RCC 7860 (cell line): ENCODE measurements at regions not wholly inside any gene's neighbourhood (a gene's known extent, or its start where the extent isn't known, plus 50 kb on each side); places are given as distances from the start of the nearest gene placed in this dataset.
A peak's percentile ranks its signal among the peaks of the same experiment; 100 is the strongest.
"Not testable (repeated sequence)": the region's sequence is repeated elsewhere in the genome, so short reads cannot be mapped to it uniquely, and the experiment has no call there.

ENCODE experiments used
- DNase-seq: peaks from one replicate; pipeline ENCODE4 v3.0.0-alpha.2; 2015; ENCODE audit warnings: low spot score
- FAIRE-seq: peaks from 2 replicates; lab custom pipeline; 2012; peaks lifted over from hg19 to GRCh38; lab: Jason Lieb, UNC

DNA sequence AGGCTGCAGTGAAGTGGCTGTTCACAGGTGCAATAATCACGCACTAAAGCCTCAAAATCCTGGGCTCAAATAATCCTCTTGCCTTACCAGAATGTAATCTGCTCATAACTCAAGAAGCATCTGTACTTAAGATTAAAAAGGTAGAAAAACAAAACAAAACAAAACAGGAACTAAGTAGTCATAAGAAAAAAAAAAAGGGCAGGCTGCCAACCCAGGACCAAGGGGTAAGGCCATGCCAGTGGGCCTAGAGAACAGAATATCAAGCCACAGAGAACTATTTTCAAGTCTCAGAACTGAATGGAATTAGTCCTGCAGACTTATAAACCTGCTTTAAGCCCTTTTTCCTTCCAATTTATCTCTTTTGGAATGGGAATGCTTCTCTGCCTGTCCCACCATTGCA is 64.8 kb upstream of the TBC1D3K start:
- no peak for DNase-seq
- no peak for FAIRE-seq

DNA sequence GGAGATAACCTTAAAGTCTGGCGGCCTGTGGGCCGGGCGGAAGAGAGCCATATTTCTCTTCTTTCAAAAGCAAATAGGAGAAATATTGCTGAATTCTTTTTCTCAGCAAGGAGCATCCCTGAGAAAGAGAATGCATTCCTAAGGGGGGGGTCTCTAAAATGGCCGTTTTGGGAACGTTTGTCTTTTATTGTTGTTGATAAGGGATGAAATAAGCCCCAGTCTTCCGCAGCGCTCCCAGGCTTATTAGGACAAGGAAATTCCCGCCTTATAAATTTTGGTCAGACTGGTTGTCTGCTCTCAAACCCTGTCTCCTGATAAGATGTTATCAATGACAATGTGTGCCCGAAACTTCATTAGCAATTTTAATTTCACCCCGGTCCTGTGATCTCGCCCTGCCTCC is 65.8 kb upstream of the TBC1D3K start:
- FAIRE-seq, DNase-seq: not testable (repeated sequence)

DNA sequence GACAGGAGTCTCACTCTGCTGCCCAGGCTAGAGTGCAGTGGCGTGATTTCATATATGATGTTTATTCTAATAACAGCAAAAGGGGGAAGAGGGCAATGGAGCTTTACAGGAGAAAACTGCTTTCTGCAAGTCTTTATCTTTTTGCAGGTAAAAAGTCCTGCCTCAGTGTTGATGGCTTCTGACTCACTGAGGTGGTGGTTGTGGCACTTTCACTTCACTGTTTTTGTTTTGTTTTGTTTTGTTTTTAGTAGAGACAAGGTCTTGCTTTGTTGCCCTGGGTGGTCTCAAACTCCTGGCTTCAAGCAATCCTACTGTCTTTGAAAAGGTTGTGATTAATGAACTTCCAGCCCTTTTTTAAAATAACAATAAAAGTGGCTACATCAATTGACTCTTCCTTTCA is 68.0 kb upstream of the TBC1D3K start:
- DNase-seq (no peak), FAIRE-seq (no peak)

DNA sequence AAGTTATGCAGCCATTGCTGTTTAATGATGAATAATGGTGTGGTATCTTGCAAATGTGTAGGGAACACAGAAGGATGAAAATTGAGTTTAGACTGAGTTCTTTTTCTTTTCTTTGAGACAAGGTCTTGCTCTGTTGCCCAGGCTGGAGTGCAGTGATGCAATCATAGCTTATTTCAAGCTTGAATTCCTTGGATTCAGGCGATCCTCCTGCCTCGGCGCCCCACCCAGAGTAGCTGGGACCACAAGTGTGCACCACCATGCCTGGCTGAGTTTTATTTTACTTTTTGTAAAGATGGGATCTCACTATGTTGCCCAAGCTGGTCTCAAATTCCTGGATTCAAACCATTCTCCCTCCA is 74.6 kb upstream of the TBC1D3K start:
- no peak for DNase-seq
- no peak for FAIRE-seq

DNA sequence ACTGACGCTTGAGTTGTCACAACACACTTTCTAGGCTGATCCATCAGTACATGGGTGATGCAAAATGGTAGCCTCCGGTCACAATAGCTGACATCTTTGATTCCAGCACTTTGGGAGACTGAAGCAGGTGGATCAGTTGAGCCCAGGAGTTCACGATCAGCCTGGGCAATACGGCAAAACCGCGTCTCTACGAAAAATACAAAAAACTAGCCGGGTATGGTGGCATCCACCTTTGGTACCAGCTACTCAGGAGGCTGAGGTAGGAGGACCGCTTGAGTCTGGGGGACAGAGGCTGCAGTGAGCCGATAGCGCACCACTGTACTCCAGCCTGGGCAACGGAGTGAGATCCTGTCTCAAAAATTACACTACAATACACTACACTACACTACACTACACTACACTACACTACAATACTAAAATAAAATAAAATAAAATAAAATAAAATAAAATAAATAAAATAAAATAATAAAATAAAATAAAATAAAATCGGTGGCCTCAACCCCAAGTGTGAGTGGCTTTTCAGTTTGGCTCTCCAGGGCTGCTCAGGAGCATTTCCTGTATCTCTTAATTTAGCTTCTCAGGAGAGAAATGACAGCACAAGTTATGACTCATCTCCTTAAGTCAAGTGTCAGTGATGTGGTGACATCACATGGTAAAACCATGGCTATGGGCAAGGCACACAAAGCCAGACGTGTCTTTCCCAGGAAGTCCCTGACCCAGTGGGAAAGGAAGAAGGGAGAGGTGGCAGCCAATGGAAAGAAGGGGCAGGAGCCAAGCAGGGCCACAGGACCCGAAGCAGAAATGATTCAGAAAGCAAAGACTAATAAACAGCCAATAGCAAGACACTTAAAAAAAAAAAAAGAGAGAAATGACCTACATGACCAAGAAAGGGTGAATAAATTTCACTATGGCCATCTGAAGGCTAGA is 75.3 kb upstream of the TBC1D3K start:
- FAIRE-seq (no peak), DNase-seq (peak; percentile 98)

DNA sequence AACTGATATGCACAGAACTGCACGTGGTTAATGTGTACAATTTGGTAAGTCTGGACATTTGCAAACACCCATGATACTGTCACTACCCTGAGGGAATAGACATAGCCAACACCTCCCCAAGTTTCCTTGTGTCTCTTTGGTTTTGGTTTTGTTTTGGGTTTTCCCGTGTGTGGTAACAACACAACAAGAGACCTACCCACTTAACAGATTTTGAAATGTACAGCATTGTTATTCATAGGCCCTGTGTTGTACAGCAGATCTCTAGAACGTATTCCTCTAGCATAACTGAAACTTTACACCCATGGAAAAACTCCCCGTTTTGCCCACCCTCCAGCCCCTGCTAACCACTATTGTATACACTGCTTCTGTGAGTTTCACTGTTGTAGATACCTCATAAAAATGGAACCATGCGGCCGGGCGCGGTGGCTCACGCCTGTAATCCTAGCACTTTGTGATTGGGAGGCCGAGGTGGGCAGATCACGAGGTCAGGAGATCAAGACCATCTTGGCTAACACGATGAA is 76.3 kb upstream of the TBC1D3K start:
- DNase-seq (no peak), FAIRE-seq (no peak)

DNA sequence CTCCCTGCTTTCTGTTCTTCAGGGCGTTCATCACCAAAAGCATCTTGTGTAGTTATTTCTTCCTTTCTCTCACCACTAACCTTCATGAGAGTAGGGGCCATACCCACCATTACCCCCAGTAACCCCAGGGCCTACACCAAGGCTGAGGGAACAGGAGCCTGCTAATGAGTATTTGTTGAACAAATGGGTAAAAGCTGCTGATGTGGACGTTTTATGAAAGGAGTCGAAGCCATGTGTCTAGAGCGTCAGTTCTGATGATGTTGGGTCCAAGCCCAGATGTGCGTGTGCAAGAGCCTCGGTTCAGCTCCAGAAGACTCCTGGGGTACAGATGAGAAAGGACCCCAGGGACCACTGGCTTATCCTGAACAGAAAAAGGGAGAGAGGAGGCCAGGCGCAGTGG is 77.1 kb upstream of the TBC1D3K start:
- DNase-seq (no peak), FAIRE-seq (no peak)

DNA sequence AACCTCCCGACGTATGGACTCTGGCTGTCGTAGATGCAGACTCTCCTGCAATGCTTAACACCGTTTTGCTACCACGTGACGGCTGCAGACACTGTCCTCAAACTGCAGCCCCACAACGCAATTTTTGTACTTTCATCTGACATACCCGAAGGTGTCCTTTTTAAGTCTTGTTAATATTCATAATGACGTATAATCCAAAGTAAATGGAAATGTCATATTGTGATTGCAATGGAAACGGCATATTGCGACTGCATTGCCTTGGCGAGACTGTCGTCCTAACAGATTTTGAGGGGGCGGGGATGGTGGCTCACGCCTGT is 79.3 kb upstream of the TBC1D3K start:
- DNase-seq: no peak
- no peak for FAIRE-seq

DNA sequence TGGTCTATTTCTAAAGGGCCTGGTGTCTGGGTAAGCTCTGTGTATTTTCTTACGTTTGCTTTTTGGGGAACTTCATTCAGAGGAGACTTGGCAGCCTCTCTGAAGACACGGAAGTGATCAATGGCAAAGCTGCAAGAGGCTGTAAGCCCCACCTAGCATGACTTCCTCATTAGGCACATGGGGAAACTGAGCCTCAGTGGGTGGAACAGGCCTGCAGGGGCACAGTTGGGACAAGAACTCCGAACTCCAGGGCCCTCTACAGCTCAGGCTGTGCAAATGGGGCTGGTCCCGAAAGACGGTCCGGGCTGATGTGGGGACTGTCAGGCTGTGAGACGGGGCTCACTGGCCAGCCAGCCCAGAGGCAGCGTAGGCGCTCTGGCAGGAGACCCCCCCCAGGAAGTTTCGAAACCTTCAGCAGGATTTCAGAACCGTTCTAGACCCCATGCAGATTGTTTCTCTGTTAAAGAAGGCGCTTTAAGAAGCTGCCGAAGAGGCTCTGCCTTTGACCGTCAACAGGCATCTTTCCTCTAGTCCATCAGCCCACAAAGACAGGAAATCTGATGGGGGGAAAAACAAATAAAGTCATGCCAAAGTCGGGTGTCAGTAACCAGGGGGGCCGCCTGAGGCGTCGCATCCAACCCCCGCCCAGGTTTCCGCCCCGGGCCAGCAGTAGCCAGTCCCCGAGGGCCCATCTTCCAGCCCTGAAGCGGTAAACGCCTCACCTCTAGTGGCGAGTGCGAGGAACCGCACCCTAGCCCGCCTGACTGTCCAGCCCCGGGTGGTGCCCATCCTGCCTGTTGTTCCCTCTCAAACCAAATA is 79.8 kb upstream of the TBC1D3K start:
- FAIRE-seq: no peak
- DNase-seq: no peak

DNA sequence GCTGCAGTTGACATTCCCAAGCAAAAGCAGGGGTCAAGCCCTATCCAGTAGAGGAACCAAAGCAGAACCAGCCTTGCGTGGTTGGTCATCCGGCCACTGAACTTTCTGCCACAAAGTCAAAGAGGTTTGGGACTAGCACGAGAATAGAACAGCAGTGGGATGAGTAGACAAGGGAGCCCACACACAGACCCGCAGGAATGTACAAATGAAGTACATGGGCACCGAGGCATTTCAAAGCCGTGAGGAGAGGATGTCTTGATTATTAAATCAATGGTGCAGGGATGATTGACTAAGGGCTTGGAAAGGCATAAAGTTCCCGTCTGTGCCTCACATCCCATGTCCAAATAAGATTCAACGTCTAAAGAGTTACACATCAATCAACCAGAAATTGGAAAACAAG is 81.8 kb upstream of the TBC1D3K start:
- no peak for FAIRE-seq
- DNase-seq: peak; percentile 90

DNA sequence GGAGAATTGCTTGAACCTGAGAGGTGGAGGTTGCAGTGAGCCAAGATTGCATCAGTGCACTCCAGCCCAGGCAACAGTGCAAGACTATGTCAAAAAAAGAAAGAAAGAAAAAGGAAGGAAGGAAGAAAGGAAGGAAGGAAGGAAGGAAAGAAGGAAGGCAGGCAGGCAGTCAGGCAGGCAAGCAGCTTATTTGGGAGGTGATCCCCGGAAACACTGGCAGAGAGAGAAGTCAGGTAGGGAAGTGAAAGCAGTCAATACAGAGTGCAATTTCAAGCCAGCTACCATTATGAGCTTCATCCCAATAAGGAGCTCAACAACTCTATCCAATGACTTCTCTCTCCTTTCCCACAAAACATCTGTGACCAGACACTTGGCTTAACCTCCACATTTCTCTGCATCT is 83.0 kb upstream of the TBC1D3K start:
- FAIRE-seq (no peak), DNase-seq (no peak)

DNA sequence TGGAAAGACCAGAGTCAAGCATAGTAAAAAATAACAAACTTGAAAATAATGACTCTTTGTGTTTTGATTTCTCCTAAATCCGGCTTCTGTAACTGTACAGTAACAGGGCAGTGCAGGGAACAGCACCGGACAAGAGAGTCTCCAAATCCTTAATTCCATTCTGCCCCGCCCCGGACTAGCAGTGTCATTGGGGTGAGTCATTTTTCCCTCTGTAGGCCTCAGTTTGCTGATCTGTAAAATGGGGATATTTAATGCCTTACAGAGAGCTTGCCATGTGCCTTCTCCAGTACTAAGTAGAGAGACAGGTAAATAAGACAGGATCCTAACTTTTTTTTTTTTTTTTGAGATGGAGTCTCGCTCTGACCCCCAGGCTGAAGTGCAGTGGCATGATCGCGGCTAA is 83.6 kb upstream of the TBC1D3K start:
- no peak for FAIRE-seq

DNA sequence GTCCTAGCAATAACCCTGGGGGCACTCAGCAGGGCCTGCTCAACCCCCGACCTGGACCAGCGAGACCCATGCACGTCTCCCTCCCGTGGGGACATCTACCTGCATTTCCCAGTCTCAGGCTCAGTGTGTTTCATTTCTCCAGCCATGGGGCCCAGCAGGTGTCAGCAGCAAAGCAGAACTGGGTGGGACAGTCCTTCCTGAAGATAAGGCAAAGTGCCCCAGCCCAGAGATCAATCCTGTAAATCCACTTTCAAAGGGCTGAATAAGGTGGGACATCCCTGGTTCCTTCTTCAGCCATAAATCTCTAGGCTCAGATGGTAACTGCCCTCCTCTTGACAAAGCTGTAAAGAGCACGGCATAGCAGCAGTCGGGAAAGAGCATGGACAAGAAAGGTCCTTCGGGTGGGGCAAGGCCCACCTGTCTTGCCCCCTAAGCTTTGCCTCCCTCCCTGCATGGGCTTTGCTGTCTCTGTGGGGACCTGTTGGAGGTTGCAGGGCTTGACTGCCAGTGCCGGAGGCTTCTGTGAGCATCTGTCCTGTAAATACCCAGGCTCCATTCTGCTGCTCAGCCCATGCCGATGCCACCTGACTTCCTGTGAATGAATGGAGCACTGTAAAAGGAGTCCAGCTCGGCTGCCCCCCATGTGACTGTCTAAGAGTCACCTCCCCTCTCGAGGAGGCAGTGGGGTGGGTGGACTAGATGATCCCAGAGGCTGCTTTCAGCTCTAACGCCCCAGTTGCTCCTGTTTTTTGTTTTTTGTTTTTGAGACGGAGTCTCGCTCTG is 84.8 kb upstream of the TBC1D3K start:
- FAIRE-seq (no peak), DNase-seq (no peak)

More for the DNA sequence above, 83.6 kb upstream of the TBC1D3K start:
- no peak for DNase-seq

DNA sequence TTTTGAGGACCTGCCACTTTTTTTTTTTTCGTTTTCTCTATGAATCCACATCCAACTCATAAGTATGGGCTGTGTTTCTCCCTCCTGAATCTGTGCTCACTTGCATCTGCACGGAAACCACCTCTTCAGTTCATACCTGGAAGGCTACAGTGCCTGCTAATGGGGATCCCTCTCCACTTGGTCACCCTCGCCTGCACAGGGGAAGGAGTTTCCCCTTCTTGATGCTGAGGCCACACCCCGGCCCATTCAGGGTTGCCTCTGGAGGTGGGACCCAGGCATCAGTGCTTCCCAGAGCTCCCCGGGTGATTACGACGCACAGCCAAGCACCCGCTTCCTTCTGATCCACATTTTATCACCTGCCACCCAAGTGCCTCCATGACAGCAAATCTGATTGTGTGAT is 85.9 kb upstream of the TBC1D3K start:
- FAIRE-seq (no peak), DNase-seq (no peak)

DNA sequence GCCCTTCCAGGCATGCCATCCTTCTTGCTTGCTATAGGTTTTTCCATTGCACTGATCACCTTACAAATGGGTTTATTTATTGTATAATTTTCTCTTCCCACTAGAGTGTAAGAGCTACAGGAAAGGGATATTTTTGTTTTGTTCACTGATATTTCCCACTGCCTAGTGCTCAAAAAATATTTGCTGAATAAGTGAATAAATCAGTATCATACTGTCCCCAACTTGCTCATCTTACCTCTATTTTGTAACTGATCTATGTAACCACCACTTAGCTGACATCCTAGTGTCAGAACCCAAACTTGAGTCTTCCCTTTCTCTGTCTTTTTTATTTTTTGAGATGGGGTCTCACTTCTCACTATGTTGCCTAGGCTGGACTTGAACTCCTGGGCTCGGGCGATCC is 87.6 kb upstream of the TBC1D3K start:
- no peak for DNase-seq
- FAIRE-seq: no peak

DNA sequence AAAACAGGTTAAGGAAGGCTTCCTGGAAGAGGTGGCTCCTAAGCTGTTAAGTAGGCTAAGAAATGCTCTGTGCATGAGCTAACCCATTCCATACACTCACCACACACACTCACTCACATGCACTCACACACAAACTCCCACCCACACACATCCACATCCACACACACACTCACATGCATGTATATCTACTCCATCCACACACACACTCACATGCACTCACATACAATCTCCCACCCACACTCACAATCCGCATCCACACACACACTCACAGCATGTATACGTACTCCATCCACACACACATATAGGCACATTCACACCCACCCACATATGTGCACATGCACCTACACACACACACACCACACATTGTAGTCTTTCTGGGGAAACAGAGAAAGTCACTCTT is 89.3 kb upstream of the HNF1B start:
- DNase-seq (no peak), FAIRE-seq (no peak)

DNA sequence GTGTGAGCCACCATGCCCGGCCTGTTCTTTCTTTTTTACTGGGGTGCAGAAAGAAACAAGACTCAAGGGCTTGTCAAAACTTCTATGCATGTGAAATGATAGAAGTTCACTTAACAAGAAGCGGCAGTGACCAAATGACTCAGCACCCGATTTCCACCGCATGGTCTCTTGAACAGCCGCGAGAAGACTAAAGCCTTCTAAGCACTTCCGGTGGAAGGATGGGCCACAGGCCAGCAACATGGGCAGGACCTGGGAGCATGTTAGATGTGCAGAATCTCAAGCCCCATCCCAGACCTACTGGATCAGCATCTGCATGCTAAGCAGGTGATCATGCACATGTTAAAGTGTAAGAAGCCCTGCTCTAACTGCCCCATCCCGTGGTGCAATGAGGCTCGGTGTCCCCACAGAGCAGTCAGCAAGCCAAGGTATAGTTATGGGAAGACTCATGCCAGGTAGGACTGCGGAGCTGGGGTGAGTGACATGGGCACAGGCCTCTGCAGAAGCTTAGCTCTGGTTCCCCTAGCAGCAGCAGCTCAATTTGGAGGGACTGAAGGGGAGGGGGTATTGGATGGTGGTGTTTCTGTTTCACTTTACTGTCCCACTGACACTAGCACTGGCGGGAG is 88.5 kb upstream of the HNF1B start:
- FAIRE-seq (no peak), DNase-seq (no peak)

DNA sequence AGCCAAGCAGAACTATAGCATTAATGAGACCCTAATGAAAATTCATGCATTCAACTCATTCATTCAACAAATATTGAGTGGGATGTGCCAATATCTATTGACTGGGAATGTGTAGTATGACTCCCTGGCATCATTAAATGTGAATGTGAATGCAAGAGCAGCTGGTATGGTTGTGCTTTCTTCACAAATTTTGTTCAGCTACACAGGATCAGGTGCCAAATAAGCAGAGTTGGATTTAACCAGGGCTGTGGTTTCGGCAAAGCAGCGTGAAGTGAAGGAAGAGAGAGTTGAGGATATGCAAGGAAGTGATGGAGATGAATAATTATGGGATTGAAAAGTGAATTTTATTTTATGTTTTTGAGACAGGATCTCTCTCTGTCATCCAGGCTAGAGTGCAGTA is 87.1 kb upstream of the HNF1B start:
- FAIRE-seq: no peak
- DNase-seq: no peak

DNA sequence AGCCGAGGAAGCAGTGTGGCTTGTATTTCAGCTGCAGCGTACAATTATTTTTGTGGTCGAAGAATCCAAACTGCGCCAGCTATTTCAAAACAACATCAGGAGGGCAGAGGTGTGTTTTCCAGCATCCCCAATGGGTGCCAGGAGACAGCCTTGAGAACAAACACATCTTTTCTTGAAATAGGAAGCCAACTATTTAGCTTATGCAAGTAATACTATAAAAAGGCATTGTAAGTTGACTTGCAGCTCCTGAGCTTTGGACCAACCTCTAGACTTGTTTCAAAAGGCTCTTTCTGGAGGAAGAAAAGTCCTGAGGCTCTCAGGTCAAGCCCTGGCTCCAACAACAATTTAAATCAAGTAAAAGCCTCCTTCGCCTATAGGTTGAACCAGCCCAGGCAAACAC is 86.6 kb upstream of the HNF1B start:
- FAIRE-seq: no peak

DNA sequence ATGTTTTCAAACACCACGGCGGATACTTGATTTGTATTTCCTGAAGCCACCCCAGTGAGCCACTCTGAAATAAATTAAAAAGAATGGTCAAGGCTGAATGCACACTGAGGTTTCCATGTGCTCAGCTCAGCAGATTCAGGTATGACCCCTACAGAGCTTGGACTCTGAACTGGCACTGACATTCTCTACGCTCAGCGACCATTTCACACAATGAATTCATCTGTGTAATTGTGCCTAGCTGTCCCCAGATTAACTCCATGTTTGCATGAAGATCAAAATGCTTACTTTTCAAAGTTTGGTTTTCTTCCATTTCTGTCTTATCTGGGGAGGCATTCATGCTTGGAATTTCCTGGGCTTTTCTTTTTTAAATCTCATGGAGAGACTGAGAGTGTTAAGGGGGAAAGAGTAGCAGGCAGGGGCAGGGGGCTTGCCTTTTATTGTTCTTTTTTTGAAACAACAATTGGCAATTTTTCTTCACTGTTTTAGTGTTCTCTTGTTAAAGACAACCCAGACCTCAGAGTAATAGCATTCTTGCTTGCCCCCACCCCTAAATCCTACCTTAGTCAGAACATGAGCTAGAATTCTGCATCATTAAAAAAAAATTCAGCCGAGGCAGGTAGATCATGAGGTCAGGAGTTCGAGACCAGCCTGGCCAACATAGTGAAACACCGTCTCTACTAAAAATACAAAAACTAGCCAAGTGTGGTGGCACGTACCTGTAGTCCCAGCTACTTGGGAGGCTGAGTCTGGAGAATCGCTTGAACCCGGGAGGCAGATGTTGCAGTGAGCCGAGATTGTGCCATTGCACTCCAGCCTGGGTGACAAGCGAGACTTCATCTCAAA is 85.5 kb upstream of the HNF1B start:
- FAIRE-seq: no peak

More for the DNA sequence above, 86.6 kb upstream of the HNF1B start:
- no peak for DNase-seq

More for the DNA sequence above, 85.5 kb upstream of the HNF1B start:
- DNase-seq: peak; percentile 87
